Endodermal cell (in vitro differentiated cells): ENCODE measurements at regions not wholly inside any gene's neighbourhood (a gene's known extent, or its start where the extent isn't known, plus 50 kb on each side); places are given as distances from the start of the nearest gene placed in this dataset.

Experiments used
- DNase-seq: peaks from one replicate; pipeline ENCODE4 v3.0.0-alpha.2; 2017
- H3K27ac ChIP-seq: 2 replicates; pipeline ENCODE4 v1.5.1; 2013; ENCODE audit warnings: mild to moderate bottlenecking, low read depth, low read length, moderate library complexity
- H3K27me3 ChIP-seq: 2 replicates; pipeline ENCODE4 v1.6.1; 2013; ENCODE audit warnings: mild to moderate bottlenecking, low read length, moderate library complexity; ENCODE audit not compliant: insufficient read depth, control insufficient read depth, poor library complexity, severe bottlenecking
- H3K36me3 ChIP-seq: 2 replicates; pipeline ENCODE4 v1.7.0; 2013; ENCODE audit warnings: mild to moderate bottlenecking, low read length, moderate library complexity; ENCODE audit not compliant: control insufficient read depth, insufficient read depth
- H3K4me1 ChIP-seq: one replicate; pipeline ENCODE4 v1.7.0; 2013; ENCODE audit warnings: low read length; ENCODE audit not compliant: control insufficient read depth, insufficient read depth
- H3K4me3 ChIP-seq: 2 replicates; pipeline ENCODE4 v1.5.1; 2013; ENCODE audit warnings: mild to moderate bottlenecking, low read length, moderate library complexity
- H3K9ac ChIP-seq: 2 replicates; pipeline ENCODE4 v1.6.1; 2013; ENCODE audit warnings: mild to moderate bottlenecking, low read length, moderate library complexity; ENCODE audit not compliant: poor library complexity, severe bottlenecking; ENCODE audit errors: extremely low read depth
- H3K9me3 ChIP-seq: 2 replicates; pipeline ENCODE4 v1.6.1; 2013; ENCODE audit warnings: mild to moderate bottlenecking, low read length, moderate library complexity; ENCODE audit not compliant: control insufficient read depth
- H3K27ac Mint-ChIP-seq: 2 replicates; pipeline ENCODE4 v1.8.0; 2020; ENCODE audit warnings: mixed read lengths
- H3K27me3 Mint-ChIP-seq: 2 replicates; pipeline ENCODE4 v1.8.0; 2021; ENCODE audit warnings: mild to moderate bottlenecking, mixed read lengths; ENCODE audit not compliant: insufficient read depth
- H3K36me3 Mint-ChIP-seq: 2 replicates; pipeline ENCODE4 v1.8.0; 2020; ENCODE audit warnings: low read depth, mixed read lengths
- H3K4me1 Mint-ChIP-seq: 2 replicates; pipeline ENCODE4 v1.8.0; 2020; ENCODE audit warnings: mixed read lengths
- H3K4me3 Mint-ChIP-seq: 2 replicates; pipeline ENCODE4 v1.8.0; 2020; ENCODE audit warnings: mild to moderate bottlenecking, moderate library complexity, mixed read lengths
- H3K9me3 Mint-ChIP-seq: 2 replicates; pipeline ENCODE4 v1.8.0; 2020; ENCODE audit warnings: mild to moderate bottlenecking, mixed read lengths
- CTCF ChIP-seq: fragments of 200-600 bp; sonication (generic); conservative IDR thresholded peaks from 2 replicates; pipeline ENCODE4 v1.5.0; 2021; ENCODE audit warnings: antibody characterized with exemption, mild to moderate bottlenecking
- WGBS, 2 experiments: methylation state at CpG; one replicate each; pipeline versions ENCODE4 v1.1.5 to v1.1.7; 2013; ENCODE audit warnings: missing lambda C conversion rate in 2 of 2, mixed read lengths in 1 of 2; ENCODE audit not compliant: insufficient coverage in 1 of 2, insufficient read length in 1 of 2; 5-methylcytosine and 5-hydroxymethylcytosine counted together

- peaks cover 9% of the 10 kb centered on the region for H3K4me1 Mint-ChIP-seq
- H3K4me3 Mint-ChIP-seq = no peak overlapping the region
- Histone ChIP-seq H3K4me3 (no peak overlapping the region), H3K27me3 (no peaks in the 10 kb centered on the region), H3K9ac (no peak overlapping the region), H3K4me1 (no peaks in the 10 kb centered on the region), H3K9me3 (no peaks in the 10 kb centered on the region), H3K36me3 (no peaks in the 10 kb centered on the region), H3K27ac (no peak overlapping the region)
- H3K27me3 Mint-ChIP-seq = peaks cover 2% of the 10 kb centered on the region
- H3K9me3 Mint-ChIP-seq = no peaks in the 10 kb centered on the region
- no peak overlapping the region for H3K27ac Mint-ChIP-seq
- 94% methylated on average over 3 of the region's 3 CpGs; no CpG with 5 or more reads in 1 of the 2 experiments for WGBS, 2 experiments
- H3K36me3 Mint-ChIP-seq = no peaks in the 10 kb centered on the region
- no peak for DNase-seq
- TF ChIP-seq CTCF = no peak
Measured at GRCh38 chr3:28050120-28050519, 191.3 kb upstream of the CMC1 start.

- H3K9me3 ChIP-seq = no peaks in the 10 kb centered on the region
- Mint-ChIP-seq H3K27me3 (peaks cover 2% of the 10 kb centered on the region), H3K27ac (no peak overlapping the region), H3K4me3 (no peak overlapping the region), H3K9me3 (no peaks in the 10 kb centered on the region), H3K4me1 (peaks cover 11% of the 10 kb centered on the region), H3K36me3 (no peaks in the 10 kb centered on the region)
- no peaks in the 10 kb centered on the region for H3K4me1 ChIP-seq
- H3K9ac ChIP-seq = no peak overlapping the region
- H3K27me3 ChIP-seq = no peaks in the 10 kb centered on the region
- H3K27ac ChIP-seq = no peak overlapping the region
- DNase-seq = no peak
- H3K36me3 ChIP-seq = no peaks in the 10 kb centered on the region
- 77% methylated on average over 2 of the region's 2 CpGs; no CpG with 5 or more reads in 1 of the 2 experiments for WGBS, 2 experiments
- no peak overlapping the region for H3K4me3 ChIP-seq
- TF ChIP-seq CTCF = no peak
Measured at GRCh38 chr3:28050885-28051284, 190.5 kb upstream of the CMC1 start.

GRCh38 chr3:28053759-28054158 is 187.7 kb upstream of the CMC1 start:
- no peaks in the 10 kb centered on the region for H3K27me3 ChIP-seq

More at GRCh38 chr3:28053759-28054158, 187.7 kb upstream of the CMC1 start:
- Mint-ChIP-seq H3K4me3 (no peak overlapping the region), H3K27ac (no peak overlapping the region), H3K4me1 (peaks cover 10% of the 10 kb centered on the region), H3K27me3 (no peaks in the 10 kb centered on the region), H3K36me3 (no peaks in the 10 kb centered on the region), H3K9me3 (peaks cover 9% of the 10 kb centered on the region)
- no peak overlapping the region for H3K9ac ChIP-seq
- no peaks in the 10 kb centered on the region for H3K36me3 ChIP-seq
- 90% methylated on average over 1 of the region's 1 CpG; no CpG with 5 or more reads in 1 of the 2 experiments for WGBS, 2 experiments
- no peaks in the 10 kb centered on the region for H3K9me3 ChIP-seq
- no peak for DNase-seq
- H3K27ac ChIP-seq = no peak overlapping the region
- no peak overlapping the region for H3K4me3 ChIP-seq
- no peaks in the 10 kb centered on the region for H3K4me1 ChIP-seq
- TF ChIP-seq CTCF = no peak
